Ovary (tissue), 3 donors: ENCODE measurements at regions not wholly inside any gene's neighbourhood (a gene's known extent, or its start where the extent isn't known, plus 50 kb on each side); places are given as distances from the start of the nearest gene placed in this dataset.

Source experiments
- CTCF ChIP-seq, 3 donors: fragments of 450-650 bp in 2 of 3; fragments of 200-600 bp in 1 of 3; IDR thresholded peaks; one replicate each; pipeline versions ENCODE4 v1.5.1 to v1.8.0; 2016 to 2022; ENCODE audit warnings: antibody characterized with exemption in 3 of 3, mild to moderate bottlenecking in 1 of 3
- EP300 ChIP-seq: sonication (generic); formaldehyde crosslinking; IDR thresholded peaks from one replicate; pipeline ENCODE4 v1.6.1; 2017; ENCODE audit warnings: antibody characterized with exemption
- POLR2A ChIP-seq: fragments of 450-650 bp; IDR thresholded peaks from one replicate; pipeline ENCODE4 v1.6.1; 2017; ENCODE audit warnings: antibody characterized with exemption, mild to moderate bottlenecking, moderate library complexity
- donor health status: DM: no; HTN: no; CAD: no.

- TF ChIP-seq CTCF (IDR thresholded peaks at IDR 0.05) (no peak), POLR2A (no peak), EP300 (no peak)
These were observed 89.6 kb downstream of the DNAJB9 start for GRCh38 chr7:108659261-108659660.
